IMR-90 (cell line): ENCODE measurements at regions not wholly inside any gene's neighbourhood (a gene's known extent, or its start where the extent isn't known, plus 50 kb on each side); places are given as distances from the start of the nearest gene placed in this dataset.

ENCODE experiments used
- ATAC-seq: fragments of 200-7000 bp; cut with Tn5 transposase; 2 replicates; pipeline ENCODE4 v1.9.1; 2020; ENCODE audit warnings: low read depth, mild to moderate bottlenecking, moderate library complexity
- BruUV-seq: library from RNA; stranded (reverse); fragments of 400-500 nt; replicated peaks from 2 replicates; lab custom pipeline; 2021; lab: Mats Ljungman, UMichigan
- CTCF ChIA-PET: fragments of 300-600 bp; formaldehyde crosslinking; extraction: SDS; loops from one replicate; lab custom pipeline; 2021; ENCODE audit warnings: antibody characterized with exemption; lab: Yijun Ruan, JAX
- POLR2A ChIA-PET: fragments of 300-600 bp; sonication (Branson Sonifier 250); formaldehyde crosslinking; loops from one replicate; lab custom pipeline; 2022; ENCODE audit warnings: antibody characterized with exemption; ENCODE audit not compliant: unreplicated experiment; lab: Charles Lee
- DNase-seq: peaks from one replicate; pipeline ENCODE4 v3.0.0; 2013
- H2AFZ ChIP-seq: replicated peaks from 2 replicates; pipeline ENCODE3; 2013; ENCODE audit warnings: low read length, mild to moderate bottlenecking; ENCODE audit not compliant: poor library complexity
- H2AK5ac ChIP-seq: 2 replicates; pipeline ENCODE4 v1.6.1; 2013; ENCODE audit warnings: low read depth, low read length, inconsistent platforms
- H2AK9ac ChIP-seq: replicated peaks from 2 replicates; pipeline ENCODE3; 2013; ENCODE audit warnings: mild to moderate bottlenecking, low read depth, low read length, moderate library complexity; ENCODE audit not compliant: poor library complexity
- H2BK120ac ChIP-seq: 2 replicates; pipeline ENCODE4 v1.6.1; 2013; ENCODE audit warnings: low read depth, low read length, inconsistent platforms
- H2BK15ac ChIP-seq: 3 replicates; pipeline ENCODE4 v1.6.1; 2013; ENCODE audit warnings: low read depth, low read length, inconsistent platforms
- H2BK20ac ChIP-seq: 2 replicates; pipeline ENCODE4 v1.6.1; 2013; ENCODE audit warnings: low read depth, mild to moderate bottlenecking, inconsistent platforms, low read length, moderate library complexity
- H2BK5ac ChIP-seq: 2 replicates; pipeline ENCODE4 v1.6.1; 2013; ENCODE audit warnings: mild to moderate bottlenecking, low read depth, low read length, inconsistent platforms; ENCODE audit not compliant: poor library complexity, severe bottlenecking
- H3K14ac ChIP-seq: replicated peaks from 2 replicates; pipeline ENCODE4 v1.6.1; 2013; ENCODE audit warnings: low read depth, low read length, inconsistent platforms
- H3K18ac ChIP-seq: 2 replicates; pipeline ENCODE4 v1.6.1; 2013; ENCODE audit warnings: low read depth, low read length, control low read depth
- H3K23ac ChIP-seq: 2 replicates; pipeline ENCODE4 v1.6.1; 2013; ENCODE audit warnings: low read depth, low read length, inconsistent platforms
- H3K27ac ChIP-seq: 2 replicates; pipeline ENCODE4 v1.5.1; 2013; ENCODE audit warnings: mild to moderate bottlenecking, control low read depth, low read length; ENCODE audit not compliant: insufficient read depth
- H3K27me3 ChIP-seq: 2 replicates; pipeline ENCODE4 v1.6.1; 2013; ENCODE audit warnings: low read length; ENCODE audit not compliant: control insufficient read depth, insufficient read depth
- H3K36me3 ChIP-seq: 2 replicates; pipeline ENCODE4 v1.6.1; 2013; ENCODE audit warnings: low read length, mixed read lengths; ENCODE audit not compliant: control insufficient read depth, insufficient read depth
- H3K4ac ChIP-seq: 2 replicates; pipeline ENCODE4 v1.6.1; 2013; ENCODE audit warnings: low read depth, low read length, inconsistent platforms
- H3K4me1 ChIP-seq: 2 replicates; pipeline ENCODE4 v1.6.1; 2013; ENCODE audit warnings: low read length, mixed read lengths; ENCODE audit not compliant: control insufficient read depth, insufficient read depth
- H3K4me2 ChIP-seq: 2 replicates; pipeline ENCODE4 v1.6.1; 2013; ENCODE audit warnings: low read depth, mild to moderate bottlenecking, control low read depth, low read length, moderate library complexity
- H3K4me3 ChIP-seq: 2 replicates; pipeline ENCODE4 v1.5.1; 2013; ENCODE audit warnings: low read depth, mild to moderate bottlenecking, control low read depth, low read length, moderate library complexity; ENCODE audit not compliant: insufficient read depth
- H3K56ac ChIP-seq: 2 replicates; pipeline ENCODE4 v1.6.1; 2013; ENCODE audit warnings: low read length, inconsistent platforms; ENCODE audit not compliant: insufficient read depth; ENCODE audit errors: extremely low read depth
- H3K79me1 ChIP-seq, 2 experiments: 2 replicates each; pipeline ENCODE4 v1.6.1; 2013; ENCODE audit warnings: low read length in 2 of 2, inconsistent platforms in 1 of 2, low read depth in 1 of 2
- H3K9ac ChIP-seq: 2 replicates; pipeline ENCODE4 v1.6.1; 2013; ENCODE audit warnings: low read depth, low read length, control low read depth
- H3K9me1 ChIP-seq: 2 replicates; pipeline ENCODE4 v1.6.1; 2013; ENCODE audit warnings: low read length, inconsistent platforms; ENCODE audit not compliant: insufficient read depth
- H3K9me3 ChIP-seq: 2 replicates; pipeline ENCODE4 v1.6.1; 2013; ENCODE audit warnings: low read length; ENCODE audit not compliant: control insufficient read depth, insufficient read depth
- H4K20me1 ChIP-seq: 2 replicates; pipeline ENCODE4 v1.6.1; 2013; ENCODE audit warnings: low read length, inconsistent platforms; ENCODE audit not compliant: insufficient read depth
- H4K5ac ChIP-seq: 2 replicates; pipeline ENCODE4 v1.6.1; 2013; ENCODE audit warnings: mild to moderate bottlenecking, low read depth, low read length, control low read depth
- H4K8ac ChIP-seq, 2 experiments: 2 replicates each; pipeline ENCODE4 v1.6.1; 2013; ENCODE audit warnings: low read depth in 2 of 2, low read length in 2 of 2, control low read depth in 1 of 2, inconsistent platforms in 1 of 2
- H4K91ac ChIP-seq: 2 replicates; pipeline ENCODE4 v1.6.1; 2013; ENCODE audit warnings: low read depth, low read length, inconsistent platforms; ENCODE audit not compliant: insufficient read depth
- BHLHE40 ChIP-seq: fragments of 150-350 bp; IDR thresholded peaks from 2 replicates; pipeline ENCODE4 v1.6.1; 2016; ENCODE audit warnings: mild to moderate bottlenecking, low read depth, low read length
- CEBPB ChIP-seq: IDR thresholded peaks from 2 replicates; pipeline ENCODE4 v1.6.1; 2012; ENCODE audit warnings: low read depth, low read length, improper control_type of control experiment
- CHD1 ChIP-seq: IDR thresholded peaks from 2 replicates; pipeline ENCODE4 v1.6.1; 2012; ENCODE audit warnings: low read depth, low read length, improper control_type of control experiment
- CTCF ChIP-seq: conservative IDR thresholded peaks from 2 replicates; pipeline ENCODE4 v1.5.1; 2012; ENCODE audit warnings: mild to moderate bottlenecking, low read depth, low read length, improper control_type of control experiment
- ELK1 ChIP-seq: fragments of 150-350 bp; IDR thresholded peaks from 2 replicates; pipeline ENCODE4 v1.6.1; 2016; ENCODE audit warnings: low read depth, mild to moderate bottlenecking, low read length, moderate library complexity, borderline replicate concordance
- FOS ChIP-seq: fragments of 150-350 bp; IDR thresholded peaks from 2 replicates; pipeline ENCODE4 v1.6.1; 2016; ENCODE audit warnings: low read depth, low read length
- MAFK ChIP-seq: IDR thresholded peaks from 2 replicates; pipeline ENCODE4 v1.6.1; 2012; ENCODE audit warnings: low read depth, low read length, improper control_type of control experiment
- MAZ ChIP-seq: IDR thresholded peaks from 2 replicates; pipeline ENCODE4 v1.6.1; 2012; ENCODE audit warnings: low read depth, mild to moderate bottlenecking, low read length, improper control_type of control experiment, moderate library complexity, borderline replicate concordance
- MXI1 ChIP-seq: IDR thresholded peaks from 2 replicates; pipeline ENCODE4 v1.6.1; 2012; ENCODE audit warnings: low read depth, mild to moderate bottlenecking, low read length, moderate library complexity, borderline replicate concordance
- NFE2L2 ChIP-seq: fragments of 150-350 bp; IDR thresholded peaks from 2 replicates; pipeline ENCODE4 v1.6.1; 2016; ENCODE audit warnings: low read depth, mild to moderate bottlenecking, low read length
- POLR2A ChIP-seq: IDR thresholded peaks from 2 replicates; pipeline ENCODE4 v1.6.1; 2012; ENCODE audit warnings: mild to moderate bottlenecking, low read depth, low read length
- RAD21 ChIP-seq: IDR thresholded peaks from 2 replicates; pipeline ENCODE4 v1.6.1; 2012; ENCODE audit warnings: low read length, improper control_type of control experiment
- RCOR1 ChIP-seq: IDR thresholded peaks from 2 replicates; pipeline ENCODE4 v1.6.1; 2012; ENCODE audit warnings: mild to moderate bottlenecking, low read length, improper control_type of control experiment; ENCODE audit not compliant: insufficient replicate concordance
- RFX5 ChIP-seq: IDR thresholded peaks from 2 replicates; pipeline ENCODE4 v1.8.0; 2012; ENCODE audit warnings: low read depth, mild to moderate bottlenecking, low read length, moderate library complexity
- SMC3 ChIP-seq: fragments of 150-350 bp; IDR thresholded peaks from 2 replicates; pipeline ENCODE4 v1.6.1; 2016; ENCODE audit warnings: low read depth, mild to moderate bottlenecking, antibody characterized with exemption, low read length, moderate library complexity
- USF2 ChIP-seq: fragments of 150-350 bp; IDR thresholded peaks from 2 replicates; pipeline ENCODE4 v1.6.1; 2017; ENCODE audit warnings: mild to moderate bottlenecking, antibody characterized with exemption, low read length, low read depth
- WGBS, 2 experiments: methylation state at CpG; one replicate each; pipeline versions ENCODE4 v1.1.5 to v1.1.7; 2013; ENCODE audit warnings: missing lambda C conversion rate in 2 of 2; ENCODE audit not compliant: insufficient read length in 1 of 2; ENCODE audit errors: extremely low coverage in 2 of 2; 5-methylcytosine and 5-hydroxymethylcytosine counted together
- dilution Hi-C: fragments of 300-500 bp; cut with HindIII; formaldehyde crosslinking; loops from one replicate; pipeline ENCODE4 v1.14.3; 2018; ENCODE audit warnings: low sequenced_read_pairs; ENCODE audit not compliant: unreplicated experiment
- in situ Hi-C: fragments of 300-500 bp; cut with MboI; formaldehyde crosslinking; loops from 3 replicates; pipeline ENCODE4 v1.14.3; 2019; ENCODE audit warnings: low sequenced_read_pairs, inconsistent platforms, mixed read lengths
- intact Hi-C: fragments of 100-400 bp; cut with micrococcal nuclease; formaldehyde crosslinking; loops from 2 replicates; pipeline ENCODE4 v1.10.0; 2022

GRCh38 chr13:74709226-74709625, 575.0 kb upstream of the KLF12 start:
- H2BK120ac ChIP-seq: no peak overlapping the region
- H3K9ac ChIP-seq: no peak overlapping the region
- dilution Hi-C loops: no loop called here

More at GRCh38 chr13:74709226-74709625, 575.0 kb upstream of the KLF12 start:
- Histone ChIP-seq H3K4ac (no peak overlapping the region), H4K91ac (no peak overlapping the region), H2AFZ (no peak overlapping the region), H3K4me3 (no peak overlapping the region), H4K5ac (no peak overlapping the region), H3K27me3 (no peaks in the 10 kb centered on the region), H3K56ac (no peak overlapping the region), H3K4me1 (no peaks in the 10 kb centered on the region), H3K36me3 (no peaks in the 10 kb centered on the region), H3K23ac (no peak overlapping the region), H4K20me1 (no peaks in the 10 kb centered on the region), H3K27ac (no peak overlapping the region), H3K4me2 (no peak overlapping the region), H3K9me3 (no peaks in the 10 kb centered on the region), H3K9me1 (no peaks in the 10 kb centered on the region), H3K18ac (no peak overlapping the region), H4K8ac (no peak overlapping the region), H3K79me1 (no peaks in the 10 kb centered on the region), H2BK15ac (no peak overlapping the region), H3K14ac (no peak overlapping the region), H2AK5ac (no peak overlapping the region), H2BK5ac (no peak overlapping the region), H2BK20ac (no peak overlapping the region), H2AK9ac (no peak overlapping the region)
- BruUV-seq: no TSS peak
- intact Hi-C loops (no loop called here), in situ Hi-C loops (no loop called here)
- POLR2A ChIA-PET: no interaction called here
- TF ChIP-seq USF2 (no peak), MXI1 (no peak), CTCF (no peak), CEBPB (no peak), ELK1 (no peak), NFE2L2 (no peak), BHLHE40 (no peak), MAZ (no peak), RAD21 (no peak), FOS (no peak), SMC3 (no peak), MAFK (no peak), POLR2A (no peak), RCOR1 (no peak), CHD1 (no peak), RFX5 (no peak)
- ATAC-seq (no peak), DNase-seq (no peak)
- 80% methylated on average over 1 of the region's 2 CpGs; no CpG with 5 or more reads in 1 of the 2 experiments for whole genome bisulfite sequencing, 2 experiments
- CTCF ChIA-PET: interaction anchor here (0.6 kb wide), 1 partner anchor 33 kb away, joined by 3 read pairs; no protein-coding TSS in a partner anchor
